GM21825 (cell line): ENCODE measurements at regions not wholly inside any gene's neighbourhood (a gene's known extent, or its start where the extent isn't known, plus 50 kb on each side); places are given as distances from the start of the nearest gene placed in this dataset.
"Not testable (repeated sequence)": the region's sequence is repeated elsewhere in the genome, so short reads cannot be mapped to it uniquely, and the experiment has no call there.

ENCODE experiments used
- ATAC-seq: cut with Tn5 transposase; IDR thresholded peaks from one replicate; pipeline ENCODE4 v1.9.1; 2021; ENCODE audit warnings: mild to moderate bottlenecking, moderate library complexity; ENCODE audit not compliant: unreplicated experiment

DNA sequence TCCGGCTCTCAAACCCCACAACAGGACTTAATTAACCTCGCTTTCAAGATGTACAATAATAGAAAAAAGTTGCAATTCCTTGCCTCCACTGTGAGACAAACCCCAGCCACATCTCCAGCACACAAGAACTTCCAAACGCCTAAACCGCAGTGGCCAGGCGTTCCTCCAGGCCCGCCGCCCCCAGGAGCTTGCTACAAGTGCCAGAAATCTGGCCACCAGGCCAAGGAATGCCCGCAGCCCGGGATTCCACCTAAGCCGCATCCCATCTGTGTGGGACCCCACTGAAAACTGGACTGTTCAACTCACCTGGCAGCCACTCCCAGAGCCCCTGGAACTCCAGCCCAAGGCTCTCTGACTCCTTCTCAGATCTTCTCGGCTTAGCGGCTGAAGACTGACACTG is 262.5 kb downstream of the SMARCA2 start:
- not testable (repeated sequence) for ATAC-seq

DNA sequence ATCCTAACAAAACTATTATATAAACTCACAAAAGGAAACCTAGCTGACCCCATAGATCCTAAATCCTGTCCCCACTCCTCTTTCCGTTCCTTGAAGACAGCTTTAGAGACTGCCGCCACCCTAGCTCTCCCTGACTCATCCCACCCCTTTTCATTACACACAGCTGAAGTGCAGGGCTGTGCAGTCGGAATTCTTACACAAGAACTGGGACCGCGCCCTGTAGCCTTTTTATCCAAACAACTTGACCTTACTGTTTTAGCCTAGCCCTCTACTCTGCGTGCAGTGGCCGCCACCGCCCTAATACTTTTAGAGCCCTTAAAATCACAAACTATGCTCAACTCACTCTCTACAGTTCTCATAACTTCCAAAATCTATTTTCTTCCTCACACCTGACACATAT is 264.0 kb downstream of the SMARCA2 start:
- ATAC-seq: not testable (repeated sequence)

DNA sequence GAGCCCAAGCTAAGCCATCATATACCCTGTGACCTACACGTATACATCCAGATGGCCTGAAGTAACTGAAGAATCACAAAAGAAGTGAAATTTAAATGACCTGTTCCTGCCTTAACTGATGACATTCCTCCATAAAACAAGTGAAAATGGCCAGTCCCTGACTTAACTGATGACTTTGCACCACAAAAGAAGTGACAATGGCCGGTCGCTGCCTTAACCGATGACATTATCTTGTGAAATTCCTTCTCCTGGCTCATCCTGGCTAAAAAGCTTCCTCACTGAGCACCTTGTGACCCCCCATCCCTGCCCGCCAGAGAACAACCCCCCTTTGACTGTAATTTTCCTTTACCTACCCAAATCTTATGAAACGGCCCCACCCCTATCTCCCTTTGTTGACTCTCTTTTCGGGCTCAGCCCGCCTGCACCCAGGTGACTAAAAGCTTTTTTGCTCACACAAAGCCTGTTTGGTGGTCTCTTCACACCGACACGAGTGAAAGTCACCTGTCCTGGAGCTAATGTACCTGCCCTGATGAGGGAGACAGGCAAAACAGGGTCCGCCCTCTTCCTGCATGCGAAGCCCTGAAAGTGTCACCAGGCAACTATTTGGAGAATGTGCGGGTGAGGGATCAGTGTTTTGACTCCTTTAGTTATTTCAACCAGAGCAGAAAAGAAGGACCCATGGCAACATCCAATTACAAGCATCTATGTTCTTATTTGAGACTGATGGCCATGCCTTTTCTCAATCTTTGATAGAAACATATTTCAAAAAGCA is 266.1 kb downstream of the SMARCA2 start:
- no peak for ATAC-seq

DNA sequence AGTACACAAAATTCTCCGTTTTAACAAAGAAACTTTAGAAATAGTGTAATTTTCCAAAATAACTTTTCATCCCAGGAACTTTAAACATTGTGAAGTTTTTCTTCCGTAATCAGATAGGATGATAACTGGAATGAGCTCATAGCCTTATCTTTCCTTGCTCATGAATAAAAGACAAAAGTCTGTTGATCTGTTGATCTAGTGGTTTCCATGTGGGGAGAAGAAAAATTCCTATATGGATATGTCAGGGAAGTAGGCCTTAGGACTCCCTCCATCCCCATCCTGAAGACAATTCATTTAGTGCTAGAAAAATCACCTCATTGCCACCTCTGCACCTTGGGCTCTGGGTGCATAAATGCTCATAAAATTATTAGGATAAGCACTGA is 266.6 kb downstream of the SMARCA2 start:
- ATAC-seq: no peak

DNA sequence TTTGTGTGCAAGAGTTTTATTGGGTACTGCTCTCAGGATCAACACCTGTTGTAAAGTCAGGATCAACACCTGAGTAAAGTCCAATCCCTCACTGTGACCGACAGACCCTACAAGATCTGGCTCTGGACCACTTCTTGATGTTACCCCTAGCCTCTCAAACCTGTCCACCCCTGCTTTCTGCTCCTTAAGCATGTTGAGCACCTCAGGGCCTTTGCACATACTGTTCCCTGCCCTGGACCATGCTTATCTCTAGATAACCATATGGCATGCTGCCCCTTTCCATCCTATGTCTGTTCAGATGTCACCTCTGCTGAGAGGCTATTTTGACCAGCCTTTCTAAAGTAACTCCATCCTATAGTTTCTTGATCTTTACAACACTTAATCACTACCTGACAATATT is 269.6 kb downstream of the SMARCA2 start:
- ATAC-seq: no peak

DNA sequence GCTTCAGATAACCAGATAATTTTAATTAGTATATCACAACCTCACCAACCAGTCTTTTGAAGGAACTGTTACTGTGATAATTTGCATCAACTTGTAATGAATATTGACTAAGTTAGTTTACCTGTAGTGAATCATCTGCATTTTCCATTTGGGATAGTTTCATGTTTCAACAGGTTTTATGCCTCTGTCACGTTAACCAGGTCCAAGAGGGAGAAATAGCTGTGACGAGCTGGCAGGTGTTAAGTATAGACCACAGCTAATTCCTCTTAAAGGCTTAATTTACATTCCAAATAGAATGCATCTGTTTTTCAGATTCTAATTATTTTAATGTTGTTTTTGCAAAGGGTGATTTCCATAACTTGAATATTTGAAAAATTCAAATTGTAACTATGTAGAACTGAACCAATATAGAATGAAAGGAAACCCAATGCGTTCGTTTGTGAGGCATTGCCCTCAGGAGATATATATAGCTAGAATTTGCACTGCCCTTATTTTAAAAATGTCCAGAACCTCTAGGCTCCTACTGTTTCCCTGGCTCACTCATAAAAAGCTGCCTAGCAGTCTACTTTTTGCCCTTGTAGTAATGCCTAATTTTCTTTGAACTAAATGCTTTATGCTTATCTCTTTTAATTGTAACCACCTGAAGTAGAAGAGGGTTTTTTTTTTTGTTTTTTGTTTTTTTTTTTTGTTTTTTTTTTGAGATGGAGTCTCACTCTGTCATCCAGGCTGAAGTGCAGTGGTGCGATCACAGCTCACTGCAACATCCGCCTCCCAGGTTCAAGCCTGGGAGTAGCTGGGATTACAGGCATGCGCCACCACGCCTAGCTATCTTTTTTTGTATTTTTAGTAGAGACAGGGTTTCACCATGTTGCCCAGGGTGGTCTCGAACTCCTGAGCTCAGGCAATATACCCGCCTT is 270.5 kb downstream of the SMARCA2 start:
- ATAC-seq: no peak

DNA sequence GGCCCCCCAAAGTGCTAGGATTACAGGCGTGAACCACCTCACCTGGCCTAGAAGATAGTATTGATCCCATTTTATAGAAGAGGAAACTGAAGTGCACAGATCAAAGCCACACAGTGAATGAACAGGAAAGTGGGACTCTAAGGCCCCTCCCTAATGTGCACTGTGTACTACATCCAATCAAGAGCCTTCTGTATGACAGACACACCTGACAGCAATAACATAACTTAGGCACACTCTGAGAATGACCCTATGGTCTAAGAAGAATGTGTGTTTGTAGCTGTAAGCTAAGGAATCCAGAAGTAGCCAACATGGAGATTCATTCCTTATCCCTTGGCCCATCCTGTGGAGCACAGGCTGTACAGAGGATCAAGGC is 271.2 kb downstream of the SMARCA2 start:
- no peak for ATAC-seq

DNA sequence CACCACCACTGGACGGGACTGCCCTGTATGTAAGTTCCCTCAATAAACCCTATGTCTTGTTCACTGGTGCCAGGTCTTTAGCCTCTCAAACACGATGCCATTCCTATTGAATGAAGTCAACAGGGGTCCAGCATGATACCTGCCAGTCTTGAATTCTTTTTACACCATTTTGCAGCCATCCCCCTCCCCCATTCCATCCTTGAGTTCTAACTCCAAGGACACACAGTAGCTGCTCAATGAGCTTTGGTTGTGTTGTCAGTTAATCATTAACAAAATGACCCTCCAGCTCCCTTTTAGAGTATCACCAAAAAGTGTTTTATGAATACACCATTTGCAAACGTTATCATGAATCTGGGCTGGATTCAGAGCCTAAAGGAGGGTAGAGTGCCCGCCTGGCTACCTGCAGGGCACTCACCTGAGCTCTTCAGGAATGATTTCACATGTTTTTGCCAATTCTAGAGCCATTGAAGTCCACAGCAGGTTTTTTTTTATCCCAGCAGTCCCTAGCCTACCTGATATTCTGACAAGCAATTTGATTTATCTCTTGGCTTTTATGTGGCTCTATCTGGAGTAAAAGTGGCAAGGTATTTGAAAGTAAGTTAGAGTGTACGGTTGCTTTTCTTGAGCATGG is 271.8 kb downstream of the SMARCA2 start:
- no peak for ATAC-seq

DNA sequence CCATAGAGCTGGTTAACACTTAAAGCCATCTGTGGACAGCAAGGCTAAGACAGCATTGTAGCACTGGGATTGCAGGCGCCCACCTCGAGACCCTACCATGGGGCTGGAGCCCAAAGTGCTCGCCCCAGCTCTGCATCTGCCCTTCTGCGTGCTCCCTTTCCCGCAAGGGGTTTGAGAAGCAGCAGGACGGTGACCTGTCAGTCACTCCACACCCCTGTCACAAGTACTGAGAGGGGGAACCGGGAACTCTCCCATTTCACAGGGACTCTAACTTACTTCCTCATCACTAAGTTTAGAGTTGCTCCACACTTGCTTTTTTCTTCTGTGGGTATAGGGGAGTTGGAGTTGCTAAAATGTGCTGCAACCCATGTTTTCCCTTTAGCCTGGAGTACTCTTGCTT is 273.2 kb downstream of the SMARCA2 start:
- no peak for ATAC-seq

DNA sequence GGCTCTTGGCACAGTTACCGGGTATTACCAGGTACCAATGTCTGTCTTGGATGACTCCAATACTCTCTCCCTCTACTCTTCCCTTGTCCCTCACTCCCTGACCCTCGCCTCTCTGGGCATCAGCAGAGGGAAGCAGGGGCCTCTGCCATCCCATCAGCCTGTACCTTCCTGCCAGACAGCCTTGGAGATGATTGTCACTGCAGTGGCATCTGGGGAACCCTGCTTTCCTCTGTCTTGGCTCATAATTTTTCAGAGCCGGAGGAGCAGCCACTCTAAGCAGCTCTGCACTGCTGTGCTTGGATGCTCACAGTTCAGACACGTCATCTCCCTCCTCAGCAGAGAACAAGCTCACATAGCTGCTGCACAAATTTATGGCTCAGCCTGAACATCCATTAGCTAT is 274.1 kb downstream of the SMARCA2 start:
- ATAC-seq: no peak

DNA sequence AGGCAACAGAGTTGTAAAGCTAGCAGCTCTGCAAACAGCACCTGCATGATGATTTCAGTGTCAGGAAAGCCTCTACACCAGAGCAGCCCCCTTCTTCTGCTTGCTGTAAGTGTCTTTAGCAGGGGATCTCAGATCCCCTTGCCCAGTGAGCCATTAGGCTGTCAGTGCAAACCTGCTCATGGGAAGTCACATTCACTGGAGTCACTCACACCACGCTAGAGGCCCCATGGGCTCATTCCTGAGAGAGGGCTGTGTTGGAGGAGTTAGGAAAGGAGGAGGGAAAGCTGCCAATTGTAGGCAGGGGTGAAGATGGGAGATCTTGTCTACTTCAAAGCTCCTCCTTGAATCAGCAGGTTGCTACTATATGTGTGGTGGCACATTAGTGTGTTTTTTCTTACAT is 275.2 kb downstream of the SMARCA2 start:
- no peak for ATAC-seq

DNA sequence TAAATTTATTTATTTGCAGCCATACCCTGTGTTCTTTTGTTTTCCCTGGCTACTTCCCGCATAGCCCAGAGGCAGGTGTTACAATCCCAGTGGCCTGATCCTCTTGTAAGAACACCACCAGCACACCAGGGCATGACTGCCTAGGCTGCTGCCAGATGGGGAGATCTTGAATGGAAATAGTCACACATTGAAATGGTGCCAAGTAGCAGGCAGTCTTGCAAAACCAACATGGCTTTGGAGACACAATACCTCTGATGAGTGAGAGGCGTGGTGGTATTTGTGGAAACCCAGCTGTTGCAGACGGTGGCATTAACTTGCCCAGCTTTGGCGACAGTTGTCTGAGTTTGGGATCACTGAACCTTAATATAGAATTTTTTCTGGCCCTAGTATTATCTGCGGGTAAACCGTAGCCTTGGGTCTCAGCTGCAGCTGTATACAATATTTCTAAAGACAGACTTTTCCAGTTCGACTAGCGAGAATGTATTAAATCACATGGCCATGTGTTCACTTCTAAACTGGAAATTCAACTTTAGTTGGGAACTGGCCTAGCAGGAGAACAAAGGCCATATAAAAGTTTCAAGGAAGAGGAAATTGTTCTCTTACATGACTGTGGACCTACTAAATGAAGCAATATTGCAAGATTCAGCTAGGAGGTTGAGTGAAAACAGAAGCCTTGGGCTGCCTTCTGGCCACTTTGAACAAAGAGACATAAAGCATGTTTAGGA is 277.0 kb downstream of the SMARCA2 start:
- no peak for ATAC-seq

DNA sequence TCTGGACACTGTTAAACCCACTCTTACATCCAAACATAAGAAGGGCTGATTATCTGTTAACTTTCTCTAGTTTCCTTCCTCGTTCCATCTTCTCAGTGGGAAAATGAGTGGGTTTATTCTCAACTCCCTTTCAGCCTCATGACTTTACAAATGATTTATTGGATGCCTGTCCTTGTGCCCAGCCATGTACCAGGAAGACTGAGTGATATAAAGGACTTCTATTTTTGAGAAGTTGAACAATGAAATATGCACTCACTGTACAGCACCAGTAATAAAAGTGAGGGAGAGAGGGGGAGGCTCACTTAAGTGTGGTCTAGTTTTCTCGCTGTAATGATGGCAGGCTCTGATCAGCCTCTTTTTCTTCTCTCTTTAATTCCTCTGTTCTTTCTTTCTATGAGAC is 277.6 kb downstream of the SMARCA2 start:
- no peak for ATAC-seq

DNA sequence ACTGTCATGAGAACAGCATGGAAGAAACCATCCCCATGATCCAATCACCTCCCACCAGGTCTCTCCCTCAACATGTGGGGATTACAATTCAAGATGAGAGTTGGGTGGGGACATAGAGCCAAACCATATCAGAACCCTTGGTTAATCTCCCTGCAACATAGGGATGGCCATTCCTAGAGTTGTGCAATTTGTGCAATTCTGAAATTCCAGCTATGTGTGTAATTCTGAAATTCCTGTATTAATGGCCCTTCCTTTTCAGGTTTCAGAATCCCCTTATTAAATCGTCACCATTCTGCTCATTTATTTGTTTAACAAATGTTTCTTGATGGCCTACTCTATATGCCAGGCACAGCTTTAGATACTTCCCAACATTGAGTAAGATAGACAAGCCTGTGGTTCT is 282.6 kb downstream of the SMARCA2 start:
- ATAC-seq: no peak

DNA sequence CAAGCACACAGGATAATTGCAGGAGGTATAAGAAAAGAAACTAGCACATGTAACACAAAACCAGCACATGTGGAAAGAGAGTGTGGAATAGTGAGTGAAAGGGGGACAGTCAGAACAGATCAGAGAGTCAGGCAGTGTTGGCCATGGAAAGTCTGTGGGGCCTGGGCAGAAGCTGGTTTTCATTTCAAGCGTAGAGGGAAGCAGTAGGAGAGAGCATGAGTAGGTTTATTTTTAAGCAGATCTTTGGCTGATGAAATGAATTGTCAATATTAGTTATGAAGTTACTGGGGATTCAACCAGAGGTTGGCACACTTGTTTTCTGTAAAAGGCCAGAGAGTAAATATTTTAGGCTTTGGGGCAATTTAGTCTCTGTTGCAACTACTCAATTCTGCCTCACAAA is 283.1 kb downstream of the SMARCA2 start:
- ATAC-seq: no peak

DNA sequence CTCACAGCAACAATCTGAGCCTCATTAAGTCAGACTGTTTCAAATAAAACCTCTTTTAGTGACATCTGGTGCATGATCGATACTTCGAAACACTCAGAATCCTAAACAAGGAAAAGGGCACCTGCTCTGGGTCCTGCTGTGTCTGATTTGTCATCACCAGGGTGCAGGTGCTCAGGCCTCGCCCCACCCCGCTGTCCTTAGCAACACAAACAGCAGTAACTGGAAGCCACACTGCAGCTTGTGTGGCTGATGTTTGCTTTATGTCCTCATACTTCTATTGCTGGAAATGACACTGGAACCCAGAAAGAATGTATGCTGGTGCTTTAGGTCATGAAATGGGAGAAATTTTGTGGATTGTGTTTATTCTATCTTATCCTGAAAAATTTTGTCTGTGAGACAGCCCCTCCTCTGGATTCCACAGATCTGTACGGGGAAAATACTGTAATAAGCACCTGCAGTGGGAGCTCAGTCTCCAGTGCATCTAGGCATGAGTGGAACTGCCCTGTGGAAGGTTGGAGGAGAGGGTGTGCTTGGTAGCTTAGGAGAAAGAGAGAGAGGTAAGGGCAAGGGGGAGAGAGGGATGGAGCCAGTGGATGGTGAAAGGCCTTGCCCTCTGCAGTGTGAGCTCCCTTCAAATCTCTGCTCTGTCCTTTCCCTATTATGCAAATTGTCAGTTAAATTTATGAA is 284.2 kb downstream of the SMARCA2 start:
- no peak for ATAC-seq

DNA sequence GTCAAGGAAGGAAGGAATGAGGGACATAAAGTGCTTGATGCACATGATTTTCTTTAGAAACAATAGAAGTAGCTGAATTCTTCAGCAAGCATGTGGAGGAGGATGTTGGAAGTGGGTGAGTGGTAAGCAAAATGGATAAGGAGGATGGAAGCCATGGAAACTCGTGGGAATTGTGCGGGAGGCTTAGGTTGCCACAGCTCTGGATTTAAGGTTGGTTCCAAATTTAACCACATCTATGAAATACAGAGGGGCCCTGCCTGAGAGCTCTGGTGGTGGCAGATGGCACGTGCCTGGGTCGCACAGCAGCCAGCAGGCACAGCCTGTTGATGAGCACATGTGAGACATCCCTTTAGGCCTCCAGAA is 284.7 kb downstream of the SMARCA2 start:
- no peak for ATAC-seq

DNA sequence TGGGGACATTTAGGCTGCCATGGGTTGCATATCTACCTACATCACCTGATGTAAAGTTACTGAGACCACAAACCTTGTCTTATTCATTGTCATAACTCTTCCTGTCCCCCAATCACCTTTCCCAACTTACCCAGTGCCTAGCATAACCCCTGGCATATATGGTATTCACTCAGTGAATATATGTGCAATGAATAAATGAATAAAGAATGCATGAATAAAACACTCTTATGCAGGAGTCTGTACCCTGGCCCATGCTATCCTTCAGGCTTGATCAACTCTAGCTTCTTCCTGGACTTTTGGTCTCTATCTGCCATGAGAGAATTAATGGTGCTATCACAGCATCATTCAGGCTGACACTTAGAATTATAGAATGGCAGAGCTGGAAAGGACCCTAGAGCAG is 285.2 kb downstream of the SMARCA2 start:
- no peak for ATAC-seq

DNA sequence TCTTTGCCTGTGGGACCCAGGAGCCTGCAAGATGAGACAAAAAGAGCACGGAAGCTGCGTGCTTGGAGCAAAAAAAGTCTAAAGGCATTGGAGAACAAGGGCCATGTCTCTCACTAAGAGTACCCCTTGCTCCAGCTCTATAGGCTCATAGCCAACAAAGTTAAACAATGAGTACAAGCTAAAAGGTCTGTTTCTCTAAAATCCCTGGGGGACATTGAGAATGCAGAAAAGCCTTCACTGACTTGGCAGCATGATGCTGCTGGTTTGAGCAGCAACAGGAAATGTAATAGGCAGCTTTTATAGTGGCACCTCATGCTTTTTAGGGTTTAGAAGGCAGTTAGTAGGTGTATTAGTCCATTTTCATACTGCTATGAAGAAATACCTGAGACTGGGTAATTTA is 287.5 kb downstream of the SMARCA2 start:
- ATAC-seq: no peak

DNA sequence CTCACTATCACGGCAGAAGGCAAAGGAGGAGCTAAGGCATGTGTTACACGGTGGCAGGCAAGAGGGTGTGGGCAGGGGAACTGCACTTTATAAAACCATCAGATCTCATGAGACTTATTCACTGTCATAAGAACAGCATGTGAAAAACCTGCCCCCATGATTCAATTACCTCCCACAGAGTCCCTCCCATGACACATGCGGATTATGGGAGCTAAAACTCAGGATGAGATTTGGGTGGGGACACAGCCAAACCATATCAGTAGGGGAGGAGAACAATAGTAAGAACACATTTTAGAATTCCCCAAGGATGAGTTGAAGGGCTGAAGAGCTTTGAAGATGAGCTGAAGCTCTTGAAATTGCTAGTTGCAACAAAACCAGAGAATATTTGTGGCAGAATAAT is 287.9 kb downstream of the SMARCA2 start:
- ATAC-seq: no peak

DNA sequence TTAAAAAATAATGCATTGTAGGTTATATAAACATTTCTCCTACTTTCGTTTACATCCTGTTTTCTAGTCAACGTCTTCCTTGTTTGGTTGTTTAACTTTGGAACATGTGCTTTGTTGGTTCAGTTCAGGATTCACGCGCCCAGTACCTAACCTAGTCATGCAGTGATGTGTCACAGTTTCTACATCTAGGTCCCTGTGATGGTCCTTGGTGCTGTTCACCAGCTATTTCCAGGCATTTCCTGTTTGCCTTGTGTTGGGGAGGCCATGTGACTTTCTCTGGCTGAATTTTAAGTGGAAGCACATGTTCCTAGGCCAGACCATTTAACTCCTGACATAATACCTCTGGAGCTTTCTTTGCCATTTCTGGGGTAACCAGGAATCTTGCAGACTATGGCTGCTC is 292.3 kb downstream of the SMARCA2 start:
- no peak for ATAC-seq
